Retinal pigment epithelial cell (primary cell): ENCODE measurements at regions not wholly inside any gene's neighbourhood (a gene's known extent, or its start where the extent isn't known, plus 50 kb on each side); places are given as distances from the start of the nearest gene placed in this dataset.

ENCODE experiments used
- DNase-seq: peaks from one replicate; pipeline ENCODE4 v3.0.0-alpha.2; 2010; ENCODE audit warnings: low read depth
- H3K4me3 ChIP-seq: 2 replicates; pipeline ENCODE4 v1.5.1; 2011; ENCODE audit warnings: mild to moderate bottlenecking, low read length, control low read depth, moderate library complexity
- CTCF ChIP-seq: conservative IDR thresholded peaks from 2 replicates; pipeline ENCODE4 v1.5.1; 2011; ENCODE audit warnings: low read depth, low read length, control low read depth, inconsistent platforms

- H3K4me3 ChIP-seq: no peak overlapping the region
- TF ChIP-seq CTCF: no peak
- no peak for DNase-seq
Observed at GRCh38 chr6:9614778-9615177, 800.1 kb downstream of the TFAP2A start.

GRCh38 chr6:9612489-9612888 is 802.4 kb downstream of the TFAP2A start:
- no peak overlapping the region for H3K4me3 ChIP-seq
- no peak for DNase-seq
- no peak for TF ChIP-seq CTCF

GRCh38 chr6:9610620-9611415 is 804.1 kb downstream of the TFAP2A start:
- no peak overlapping the region for H3K4me3 ChIP-seq
- DNase-seq: no peak
- no peak for TF ChIP-seq CTCF

GRCh38 chr6:9606435-9607134 is 808.3 kb downstream of the TFAP2A start:
- DNase-seq: no peak
- H3K4me3 ChIP-seq: no peak overlapping the region
- no peak for TF ChIP-seq CTCF

- no peak for DNase-seq
- no peak overlapping the region for H3K4me3 ChIP-seq
- no peak for TF ChIP-seq CTCF
Observed at GRCh38 chr6:9594746-9595145, 820.1 kb downstream of the TFAP2A start.

- H3K4me3 ChIP-seq: no peak overlapping the region
- no peak for DNase-seq
- no peak for TF ChIP-seq CTCF
Observed at GRCh38 chr6:9593554-9593953, 821.3 kb downstream of the TFAP2A start.
